ENCODE measurements at regions not wholly inside any gene's neighbourhood (a gene's known extent, or its start where the extent isn't known, plus 50 kb on each side); places are given as distances from the start of the nearest gene placed in this dataset.

DNA sequence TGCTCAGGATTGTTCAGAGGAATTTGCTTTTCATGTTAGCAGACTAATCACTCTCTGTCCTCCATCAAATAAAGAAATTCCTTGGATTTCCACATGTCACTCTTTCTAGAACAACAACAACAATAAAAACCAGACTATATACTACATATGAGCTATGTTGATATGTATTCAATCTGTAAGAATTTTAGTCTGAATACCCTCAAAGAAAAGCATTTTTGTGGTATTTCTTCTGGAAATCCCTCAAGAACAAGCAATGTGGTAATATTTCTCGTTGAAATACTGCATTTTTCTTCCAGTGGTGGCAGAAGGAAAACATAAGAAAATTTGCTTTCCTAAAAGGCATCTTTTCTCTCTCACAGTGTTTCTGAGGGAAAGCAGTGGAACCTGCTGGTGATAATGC, 312.6 kb upstream of the RSPO3 start:
- TF ChIP-seq, protein P1, sequence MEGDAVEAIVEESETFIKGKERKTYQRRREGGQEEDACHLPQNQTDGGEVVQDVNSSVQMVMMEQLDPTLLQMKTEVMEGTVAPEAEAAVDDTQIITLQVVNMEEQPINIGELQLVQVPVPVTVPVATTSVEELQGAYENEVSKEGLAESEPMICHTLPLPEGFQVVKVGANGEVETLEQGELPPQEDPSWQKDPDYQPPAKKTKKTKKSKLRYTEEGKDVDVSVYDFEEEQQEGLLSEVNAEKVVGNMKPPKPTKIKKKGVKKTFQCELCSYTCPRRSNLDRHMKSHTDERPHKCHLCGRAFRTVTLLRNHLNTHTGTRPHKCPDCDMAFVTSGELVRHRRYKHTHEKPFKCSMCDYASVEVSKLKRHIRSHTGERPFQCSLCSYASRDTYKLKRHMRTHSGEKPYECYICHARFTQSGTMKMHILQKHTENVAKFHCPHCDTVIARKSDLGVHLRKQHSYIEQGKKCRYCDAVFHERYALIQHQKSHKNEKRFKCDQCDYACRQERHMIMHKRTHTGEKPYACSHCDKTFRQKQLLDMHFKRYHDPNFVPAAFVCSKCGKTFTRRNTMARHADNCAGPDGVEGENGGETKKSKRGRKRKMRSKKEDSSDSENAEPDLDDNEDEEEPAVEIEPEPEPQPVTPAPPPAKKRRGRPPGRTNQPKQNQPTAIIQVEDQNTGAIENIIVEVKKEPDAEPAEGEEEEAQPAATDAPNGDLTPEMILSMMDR (tag by site-specific recombination; IDR thresholded peaks at IDR 0.05): no peak
- TF ChIP-seq ZNF114 (tag by site-specific recombination; IDR thresholded peaks at IDR 0.05) (no peak), ZNF747 (tag by site-specific recombination; IDR thresholded peaks at IDR 0.05) (no peak), ZNF571 (tag by site-specific recombination; IDR thresholded peaks at IDR 0.05) (no peak), ZNF239 (tag by site-specific recombination; IDR thresholded peaks at IDR 0.05) (no peak), ZNF221 (tag by site-specific recombination; IDR thresholded peaks at IDR 0.05; ENCODE audit: borderline replicate concordance) (no peak)

All from HEK293 (cell line).